Vagina (tissue), 2 donors: ENCODE measurements at regions not wholly inside any gene's neighbourhood (a gene's known extent, or its start where the extent isn't known, plus 50 kb on each side); places are given as distances from the start of the nearest gene placed in this dataset.

Experiments
- CTCF ChIP-seq, 3 experiments: fragments of 450-650 bp in 2 of 3; fragments of 200-600 bp in 1 of 3; sonication (generic) in 1 of 3; IDR thresholded peaks; one replicate each; pipeline ENCODE4 v1.5.1; 2017 to 2019; ENCODE audit warnings: antibody characterized with exemption in 3 of 3, mild to moderate bottlenecking in 2 of 3, moderate library complexity in 2 of 3
- POLR2A ChIP-seq, 2 donors: fragments of 450-650 bp; IDR thresholded peaks; one replicate each; pipeline ENCODE4 v1.6.1; 2017; ENCODE audit warnings: antibody characterized with exemption in 2 of 2, mild to moderate bottlenecking in 2 of 2, moderate library complexity in 2 of 2
- POLR2AphosphoS5 ChIP-seq, 2 donors: sonication (generic); formaldehyde crosslinking; IDR thresholded peaks; one replicate each; pipeline ENCODE4 v1.9.0; 2017; ENCODE audit warnings: antibody characterized with exemption in 2 of 2, mild to moderate bottlenecking in 2 of 2, low read depth in 1 of 2; ENCODE audit not compliant: insufficient read depth in 1 of 2

GRCh38 chr1:187275346-187275745 lies 446.6 kb downstream of the PLA2G4A start:
- TF ChIP-seq POLR2AphosphoS5 (IDR thresholded peaks at IDR 0.05; ENCODE audit: insufficient read depth in 1 of 2, low read depth in 1 of 2) (no peak), POLR2A (IDR thresholded peaks at IDR 0.05) (no peak), CTCF (IDR thresholded peaks at IDR 0.05) (no peak)
